H1 (cell line): ENCODE measurements at regions not wholly inside any gene's neighbourhood (a gene's known extent, or its start where the extent isn't known, plus 50 kb on each side); places are given as distances from the start of the nearest gene placed in this dataset.

Source experiments
- CTCF ChIA-PET: fragments of 300-600 bp; sonication (Branson Sonifier 250); formaldehyde crosslinking; loops from one replicate; lab custom pipeline; 2021; ENCODE audit not compliant: partially characterized antibody; lab: Charles Lee
- POLR2A ChIA-PET: fragments of 300-600 bp; sonication (Branson Sonifier 250); formaldehyde crosslinking; loops from one replicate; lab custom pipeline; 2021; ENCODE audit warnings: inconsistent platforms; ENCODE audit not compliant: partially characterized antibody; lab: Charles Lee
- DNase-seq, 2 experiments: peaks; one replicate each; pipeline versions ENCODE4 v3.0.0 to v3.0.0-alpha.2; 2010 to 2022; ENCODE audit warnings: low spot score in 2 of 2, low read depth in 1 of 2, mixed read lengths in 1 of 2
- FAIRE-seq: peaks from 2 replicates; lab custom pipeline; 2011; peaks lifted over from hg19 to GRCh38; lab: Jason Lieb, UNC
- H2AFZ ChIP-seq: 2 replicates; pipeline ENCODE4 v1.8.1; 2012; ENCODE audit warnings: low read length, inconsistent platforms
- H2AK5ac ChIP-seq: 2 replicates; pipeline ENCODE4 v1.6.1; 2013; ENCODE audit warnings: low read depth, low read length
- H2BK120ac ChIP-seq: replicated peaks from 2 replicates; pipeline ENCODE3; 2013; ENCODE audit warnings: low read depth, low read length, inconsistent platforms
- H2BK12ac ChIP-seq: 2 replicates; pipeline ENCODE4 v1.6.1; 2013; ENCODE audit warnings: low read depth, low read length
- H2BK15ac ChIP-seq: 2 replicates; pipeline ENCODE4 v1.6.1; 2013; ENCODE audit warnings: low read length
- H2BK20ac ChIP-seq: 2 replicates; pipeline ENCODE4 v1.6.1; 2013; ENCODE audit warnings: low read length
- H2BK5ac ChIP-seq: 2 replicates; pipeline ENCODE4 v1.6.1; 2013; ENCODE audit warnings: low read depth, low read length
- H3K14ac ChIP-seq: 2 replicates; pipeline ENCODE4 v1.6.1; 2013; ENCODE audit warnings: inconsistent platforms; ENCODE audit not compliant: insufficient read length
- H3K18ac ChIP-seq: 2 replicates; pipeline ENCODE4 v1.6.1; 2013; ENCODE audit warnings: low read length; ENCODE audit errors: extremely low read depth
- H3K23ac ChIP-seq: 2 replicates; pipeline ENCODE4 v1.6.1; 2013; ENCODE audit warnings: inconsistent platforms; ENCODE audit not compliant: insufficient read length
- H3K23me2 ChIP-seq: 2 replicates; pipeline ENCODE4 v1.6.1; 2013; ENCODE audit warnings: low read depth, low read length
- H3K27ac ChIP-seq: 2 replicates; pipeline ENCODE4 v1.6.1; 2011; ENCODE audit warnings: low read depth, low read length, inconsistent platforms
- H3K27me3 ChIP-seq, 4 experiments: replicated peaks in 1 of 4; 1 replicate in 1 of 4; 2 replicates in 3 of 4; pipeline versions ENCODE4 v1.6.1 to v1.8.1; 2011 to 2013; ENCODE audit warnings: low read length in 3 of 4, mild to moderate bottlenecking in 3 of 4, inconsistent platforms in 2 of 4, mixed read lengths in 2 of 4, moderate library complexity in 1 of 4; ENCODE audit not compliant: control insufficient read depth in 3 of 4, insufficient read depth in 3 of 4; ENCODE audit errors: extremely low read depth in 1 of 4
- H3K36me3 ChIP-seq, 4 experiments: 2 replicates each; pipeline versions ENCODE4 v1.6.1 to v1.8.1; 2011 to 2013; ENCODE audit warnings: mild to moderate bottlenecking in 4 of 4, low read length in 3 of 4, moderate library complexity in 2 of 4, control low read depth in 1 of 4, inconsistent platforms in 1 of 4; ENCODE audit not compliant: insufficient read depth in 4 of 4, control insufficient read depth in 2 of 4
- H3K4ac ChIP-seq: replicated peaks from 2 replicates; pipeline ENCODE3; 2013; ENCODE audit warnings: low read length, low read depth, mixed read lengths, inconsistent platforms; ENCODE audit not compliant: insufficient read length
- H3K4me1 ChIP-seq, 4 experiments: replicated peaks in 1 of 4; 1 replicate in 1 of 4; 2 replicates in 3 of 4; pipeline versions ENCODE4 v1.6.1 to v1.8.1; 2011 to 2013; ENCODE audit warnings: low read length in 3 of 4, inconsistent platforms in 2 of 4, mixed read lengths in 1 of 4; ENCODE audit not compliant: insufficient read depth in 4 of 4, control insufficient read depth in 3 of 4
- H3K4me2 ChIP-seq, 2 experiments: 2 replicates each; pipeline versions ENCODE4 v1.6.1 to v1.8.1; 2011 to 2013; ENCODE audit warnings: low read depth in 2 of 2, low read length in 2 of 2, control low read depth in 1 of 2, inconsistent platforms in 1 of 2, mild to moderate bottlenecking in 1 of 2; ENCODE audit not compliant: insufficient read depth in 1 of 2
- H3K4me3 ChIP-seq, 4 experiments: fragments of 200-600, 300-600 bp in 1 of 4; sonication (generic), shearing (Covaris generic), sonication (Bioruptor Twin) in 1 of 4; 2 replicates each; pipeline versions ENCODE4 v1.5.1 to v1.8.1; 2011 to 2016; ENCODE audit warnings: low read length in 4 of 4, low read depth in 3 of 4, control low read depth in 2 of 4, inconsistent platforms in 2 of 4, mild to moderate bottlenecking in 2 of 4, mixed read lengths in 1 of 4, moderate library complexity in 1 of 4; ENCODE audit not compliant: insufficient read depth in 2 of 4; ENCODE audit errors: extremely low read depth in 1 of 4
- H3K56ac ChIP-seq: replicated peaks from 2 replicates; pipeline ENCODE3; 2013; ENCODE audit warnings: low read depth, mild to moderate bottlenecking, mixed read lengths, low read length, inconsistent platforms; ENCODE audit not compliant: insufficient read length
- H3K79me1 ChIP-seq: 2 replicates; pipeline ENCODE4 v1.6.1; 2013; ENCODE audit warnings: low read depth, low read length, control low read depth
- H3K79me2 ChIP-seq, 2 experiments: 2 replicates each; pipeline versions ENCODE4 v1.6.1 to v1.8.1; 2012 to 2013; ENCODE audit warnings: low read length in 2 of 2, mild to moderate bottlenecking in 2 of 2, inconsistent platforms in 1 of 2; ENCODE audit not compliant: insufficient read depth in 2 of 2, control insufficient read depth in 1 of 2
- H3K9ac ChIP-seq, 4 experiments: replicated peaks in 1 of 4; 1 replicate in 1 of 4; 2 replicates in 3 of 4; pipeline versions ENCODE4 v1.6.1 to v1.8.1; 2011 to 2013; ENCODE audit warnings: low read depth in 3 of 4, low read length in 3 of 4, control low read depth in 2 of 4, mild to moderate bottlenecking in 2 of 4, moderate library complexity in 2 of 4, inconsistent platforms in 1 of 4; ENCODE audit errors: extremely low read depth in 1 of 4
- H3K9me3 ChIP-seq, 2 experiments: 2 replicates each; pipeline versions ENCODE4 v1.6.1 to v1.8.1; 2012 to 2013; ENCODE audit warnings: mild to moderate bottlenecking in 2 of 2, moderate library complexity in 2 of 2, control low read depth in 1 of 2, inconsistent platforms in 1 of 2, low read depth in 1 of 2, low read length in 1 of 2, mixed read lengths in 1 of 2; ENCODE audit not compliant: insufficient read depth in 2 of 2
- H4K20me1 ChIP-seq, 2 experiments: replicated peaks in 1 of 2; 2 replicates each; pipeline versions ENCODE3 to v1.8.1; 2011 to 2013; ENCODE audit warnings: inconsistent platforms in 2 of 2, low read length in 2 of 2, mild to moderate bottlenecking in 1 of 2; ENCODE audit not compliant: insufficient read depth in 2 of 2, control insufficient read depth in 1 of 2
- H4K5ac ChIP-seq: 2 replicates; pipeline ENCODE4 v1.6.1; 2013; ENCODE audit warnings: low read length, low read depth, mixed read lengths, inconsistent platforms; ENCODE audit not compliant: insufficient read length
- H4K8ac ChIP-seq: 2 replicates; pipeline ENCODE4 v1.8.0; 2013; ENCODE audit warnings: mild to moderate bottlenecking, moderate library complexity, low read length, inconsistent platforms; ENCODE audit not compliant: insufficient read depth; ENCODE audit errors: extremely low read depth
- H4K91ac ChIP-seq: replicated peaks from 2 replicates; pipeline ENCODE3; 2013; ENCODE audit warnings: low read length, mixed read lengths, inconsistent platforms; ENCODE audit not compliant: insufficient read length
- CTBP2 ChIP-seq: IDR thresholded peaks from 2 replicates; pipeline ENCODE4 v1.7.0; 2011; ENCODE audit warnings: borderline replicate concordance, mild to moderate bottlenecking, moderate library complexity, mixed read lengths, low read length; ENCODE audit not compliant: insufficient read depth, insufficient read length
- GTF2F1 ChIP-seq: IDR thresholded peaks from 2 replicates; pipeline ENCODE4 v1.6.1; 2012; ENCODE audit warnings: low read depth, low read length, improper control_type of control experiment, borderline replicate concordance
- HDAC2 ChIP-seq, 2 experiments: fragments of 300-600 bp in 1 of 2; sonication (generic) in 1 of 2; IDR thresholded peaks; 2 replicates each; pipeline ENCODE4 v1.6.1; 2011 to 2012; ENCODE audit warnings: low read depth in 2 of 2, low read length in 2 of 2, mild to moderate bottlenecking in 2 of 2, moderate library complexity in 2 of 2, borderline replicate concordance in 1 of 2, inconsistent platforms in 1 of 2
- NRF1 ChIP-seq: IDR thresholded peaks from 2 replicates; pipeline ENCODE4 v1.6.1; 2011; ENCODE audit warnings: mild to moderate bottlenecking, low read depth, low read length, improper control_type of control experiment
- RAD21 ChIP-seq, 2 experiments: IDR thresholded peaks in 1 of 2; conservative IDR thresholded peaks in 1 of 2; 2 replicates each; pipeline ENCODE4 v1.6.1; 2011; ENCODE audit warnings: low read depth in 2 of 2, low read length in 2 of 2, improper control_type of control experiment in 1 of 2, inconsistent platforms in 1 of 2, mild to moderate bottlenecking in 1 of 2, moderate library complexity in 1 of 2
- RNF2 ChIP-seq: fragments of 200-900, 300-1000 bp; sonication (generic); IDR thresholded peaks from 2 replicates; pipeline ENCODE4 v1.7.1; 2016; ENCODE audit warnings: borderline replicate concordance, low read depth, mild to moderate bottlenecking, antibody characterized with exemption, low read length; ENCODE audit not compliant: poor library complexity, severe bottlenecking; ENCODE audit errors: missing control alignments
- SAP30 ChIP-seq: fragments of 300-600 bp; sonication (generic); IDR thresholded peaks from 2 replicates; pipeline ENCODE4 v1.7.1; 2012; ENCODE audit warnings: low read length, moderate library complexity, mild to moderate bottlenecking, inconsistent platforms; ENCODE audit not compliant: insufficient read depth, insufficient replicate concordance
- SIN3A ChIP-seq, 2 experiments: IDR thresholded peaks in 1 of 2; conservative IDR thresholded peaks in 1 of 2; 2 replicates each; pipeline ENCODE4 v1.6.1; 2011 to 2012; ENCODE audit warnings: low read length in 2 of 2, improper control_type of control experiment in 1 of 2, low read depth in 1 of 2, mild to moderate bottlenecking in 1 of 2
- YY1 ChIP-seq: IDR thresholded peaks from 2 replicates; pipeline ENCODE4 v1.6.1; 2011; ENCODE audit warnings: low read depth, mild to moderate bottlenecking, low read length
- WGBS, 2 experiments: shearing (Covaris generic) in 1 of 2; methylation state at CpG; one replicate each; pipeline versions ENCODE4 v1.1.6 to v1.1.7; 2013 to 2015; ENCODE audit warnings: low lambda C conversion rate in 2 of 2, mixed read lengths in 2 of 2, inconsistent platforms in 1 of 2, low coverage in 1 of 2, missing lambda C conversion rate in 1 of 2; ENCODE audit not compliant: insufficient replicate concordance in 2 of 2, insufficient coverage in 1 of 2, insufficient read length in 1 of 2; ENCODE audit errors: extremely low coverage in 1 of 2, missing lambda C conversion rate in 1 of 2; 5-methylcytosine and 5-hydroxymethylcytosine counted together
- TF ChIP-seq, protein P1 (sequence below): IDR thresholded peaks from 2 replicates; pipeline ENCODE4 v1.6.1; 2012; ENCODE audit warnings: low read length, inconsistent platforms

DNA sequence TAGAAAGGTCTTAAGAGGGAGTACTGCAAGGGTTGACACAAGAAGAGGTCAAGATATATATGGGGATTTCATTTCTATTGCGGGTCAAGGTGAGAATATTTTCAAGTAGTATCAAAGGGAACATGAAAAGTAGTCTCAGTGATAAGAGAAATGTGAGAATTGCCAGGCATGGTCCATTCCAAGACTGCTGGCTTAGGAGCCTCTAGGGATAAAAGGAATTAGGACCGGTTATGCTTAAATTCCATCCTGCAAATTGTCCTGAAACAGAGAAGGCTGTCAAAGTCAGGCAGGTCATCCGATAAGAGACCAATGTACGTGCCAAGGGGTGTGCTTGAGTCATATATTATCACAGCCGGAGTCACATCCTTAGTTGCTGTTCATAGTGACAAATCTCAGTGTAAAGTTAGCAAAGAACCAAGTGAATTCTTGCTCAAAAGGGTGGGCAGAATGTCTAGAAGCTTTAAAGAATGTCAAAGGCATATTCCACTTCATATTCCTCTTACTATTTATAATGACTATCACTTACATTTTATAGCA lies 133.6 kb downstream of the CBLL2 start:
- ChIA-PET POLR2A (no interaction called here), CTCF (interaction anchor here (0.6 kb wide), 1 partner anchor 342 kb away, joined by 3 read pairs; no protein-coding TSS in a partner anchor)
- Histone ChIP-seq H3K14ac (no peak overlapping the region), H2BK5ac (no peak overlapping the region), H3K9ac (no peak overlapping the region), H2BK120ac (no peak overlapping the region), H3K9me3 (no peaks in the 10 kb centered on the region), H3K56ac (no peak overlapping the region), H3K79me2 (no peaks in the 10 kb centered on the region), H4K8ac (no peak overlapping the region), H3K23me2 (no peaks in the 10 kb centered on the region), H4K5ac (no peak overlapping the region), H3K4me3 (no peak overlapping the region), H3K4me1 (no peaks in the 10 kb centered on the region), H2AFZ (no peak overlapping the region), H2AK5ac (no peak overlapping the region), H2BK20ac (no peak overlapping the region), H3K4ac (no peak overlapping the region), H3K79me1 (no peaks in the 10 kb centered on the region), H3K4me2 (no peak overlapping the region), H4K20me1 (no peaks in the 10 kb centered on the region), H2BK15ac (no peak overlapping the region), H3K27ac (no peak overlapping the region), H3K27me3 (no peaks in the 10 kb centered on the region), H3K18ac (no peak overlapping the region), H3K36me3 (no peaks in the 10 kb centered on the region), H4K91ac (no peak overlapping the region), H3K23ac (no peak overlapping the region), H2BK12ac (no peak overlapping the region)
- no peak for FAIRE-seq
- 81% methylated on average over 5 of the region's 5 CpGs; no CpG with 5 or more reads in 1 of the 2 experiments for WGBS, 2 experiments
- no peak for DNase-seq
- TF ChIP-seq RAD21 (IDR thresholded peaks at IDR 0.05 in 1 of 2, conservative IDR thresholded peaks at IDR 0.05 in 1 of 2; ENCODE audit: low read depth in 2 of 2, low read length in 2 of 2): no peak
- no peak for TF ChIP-seq CTBP2
- no peak for TF ChIP-seq HDAC2 (IDR thresholded peaks at IDR 0.05; ENCODE audit: borderline replicate concordance in 1 of 2, low read depth in 2 of 2, low read length in 2 of 2)
- no peak for TF ChIP-seq RNF2
- TF ChIP-seq, protein P1, sequence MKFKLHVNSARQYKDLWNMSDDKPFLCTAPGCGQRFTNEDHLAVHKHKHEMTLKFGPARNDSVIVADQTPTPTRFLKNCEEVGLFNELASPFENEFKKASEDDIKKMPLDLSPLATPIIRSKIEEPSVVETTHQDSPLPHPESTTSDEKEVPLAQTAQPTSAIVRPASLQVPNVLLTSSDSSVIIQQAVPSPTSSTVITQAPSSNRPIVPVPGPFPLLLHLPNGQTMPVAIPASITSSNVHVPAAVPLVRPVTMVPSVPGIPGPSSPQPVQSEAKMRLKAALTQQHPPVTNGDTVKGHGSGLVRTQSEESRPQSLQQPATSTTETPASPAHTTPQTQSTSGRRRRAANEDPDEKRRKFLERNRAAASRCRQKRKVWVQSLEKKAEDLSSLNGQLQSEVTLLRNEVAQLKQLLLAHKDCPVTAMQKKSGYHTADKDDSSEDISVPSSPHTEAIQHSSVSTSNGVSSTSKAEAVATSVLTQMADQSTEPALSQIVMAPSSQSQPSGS: no peak
- no peak for TF ChIP-seq YY1
- no peak for TF ChIP-seq SAP30
- no peak for TF ChIP-seq SIN3A (conservative IDR thresholded peaks at IDR 0.05 in 1 of 2, IDR thresholded peaks at IDR 0.05 in 1 of 2; ENCODE audit: low read depth in 1 of 2, low read length in 2 of 2)
- no peak for TF ChIP-seq GTF2F1
- TF ChIP-seq NRF1: no peak
